ENCODE measurements at regions not wholly inside any gene's neighbourhood (a gene's known extent, or its start where the extent isn't known, plus 50 kb on each side); places are given as distances from the start of the nearest gene placed in this dataset.

DNA sequence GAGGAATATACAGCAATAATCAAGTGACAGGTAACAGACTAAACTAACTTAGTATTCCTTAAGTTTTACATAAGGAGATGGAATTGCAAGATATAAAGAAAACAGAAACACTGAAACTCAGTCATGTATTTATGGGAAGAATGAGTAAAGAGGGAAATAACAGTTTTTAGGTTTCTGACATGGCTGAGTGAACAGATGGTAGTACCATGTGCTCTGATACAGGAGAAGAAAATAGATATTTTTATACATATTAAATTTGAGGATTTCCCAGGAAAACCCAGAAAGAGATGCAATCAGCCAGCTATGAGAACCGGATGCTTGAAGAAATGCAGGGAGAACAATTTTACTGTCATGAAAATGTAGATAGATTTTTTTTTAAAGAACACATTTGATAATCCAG, 669.5 kb upstream of the GRM3 start (continued):
- TF ChIP-seq, protein P1, sequence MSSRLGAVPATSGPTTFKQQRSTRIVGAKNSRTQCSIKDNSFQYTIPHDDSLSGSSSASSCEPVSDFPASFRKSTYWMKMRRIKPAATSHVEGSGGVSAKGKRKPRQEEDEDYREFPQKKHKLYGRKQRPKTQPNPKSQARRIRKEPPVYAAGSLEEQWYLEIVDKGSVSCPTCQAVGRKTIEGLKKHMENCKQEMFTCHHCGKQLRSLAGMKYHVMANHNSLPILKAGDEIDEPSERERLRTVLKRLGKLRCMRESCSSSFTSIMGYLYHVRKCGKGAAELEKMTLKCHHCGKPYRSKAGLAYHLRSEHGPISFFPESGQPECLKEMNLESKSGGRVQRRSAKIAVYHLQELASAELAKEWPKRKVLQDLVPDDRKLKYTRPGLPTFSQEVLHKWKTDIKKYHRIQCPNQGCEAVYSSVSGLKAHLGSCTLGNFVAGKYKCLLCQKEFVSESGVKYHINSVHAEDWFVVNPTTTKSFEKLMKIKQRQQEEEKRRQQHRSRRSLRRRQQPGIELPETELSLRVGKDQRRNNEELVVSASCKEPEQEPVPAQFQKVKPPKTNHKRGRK (tag; IDR thresholded peaks at IDR 0.05), result no peak
- TF ChIP-seq PHF20 (IDR thresholded peaks at IDR 0.05; ENCODE audit: partially characterized antibody) (no peak), EHMT2 (IDR thresholded peaks at IDR 0.05) (no peak), SMAD1 (IDR thresholded peaks at IDR 0.05; ENCODE audit: low read depth, low read length, partially characterized antibody) (no peak), ZNF778 (CRISPR knock-in tag; IDR thresholded peaks at IDR 0.05) (no peak), PPARD (CRISPR knock-in tag; IDR thresholded peaks at IDR 0.05) (no peak)
- TF ChIP-seq, protein P2, sequence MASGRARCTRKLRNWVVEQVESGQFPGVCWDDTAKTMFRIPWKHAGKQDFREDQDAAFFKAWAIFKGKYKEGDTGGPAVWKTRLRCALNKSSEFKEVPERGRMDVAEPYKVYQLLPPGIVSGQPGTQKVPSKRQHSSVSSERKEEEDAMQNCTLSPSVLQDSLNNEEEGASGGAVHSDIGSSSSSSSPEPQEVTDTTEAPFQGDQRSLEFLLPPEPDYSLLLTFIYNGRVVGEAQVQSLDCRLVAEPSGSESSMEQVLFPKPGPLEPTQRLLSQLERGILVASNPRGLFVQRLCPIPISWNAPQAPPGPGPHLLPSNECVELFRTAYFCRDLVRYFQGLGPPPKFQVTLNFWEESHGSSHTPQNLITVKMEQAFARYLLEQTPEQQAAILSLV (tag; IDR thresholded peaks at IDR 0.05), result no peak

DNA sequence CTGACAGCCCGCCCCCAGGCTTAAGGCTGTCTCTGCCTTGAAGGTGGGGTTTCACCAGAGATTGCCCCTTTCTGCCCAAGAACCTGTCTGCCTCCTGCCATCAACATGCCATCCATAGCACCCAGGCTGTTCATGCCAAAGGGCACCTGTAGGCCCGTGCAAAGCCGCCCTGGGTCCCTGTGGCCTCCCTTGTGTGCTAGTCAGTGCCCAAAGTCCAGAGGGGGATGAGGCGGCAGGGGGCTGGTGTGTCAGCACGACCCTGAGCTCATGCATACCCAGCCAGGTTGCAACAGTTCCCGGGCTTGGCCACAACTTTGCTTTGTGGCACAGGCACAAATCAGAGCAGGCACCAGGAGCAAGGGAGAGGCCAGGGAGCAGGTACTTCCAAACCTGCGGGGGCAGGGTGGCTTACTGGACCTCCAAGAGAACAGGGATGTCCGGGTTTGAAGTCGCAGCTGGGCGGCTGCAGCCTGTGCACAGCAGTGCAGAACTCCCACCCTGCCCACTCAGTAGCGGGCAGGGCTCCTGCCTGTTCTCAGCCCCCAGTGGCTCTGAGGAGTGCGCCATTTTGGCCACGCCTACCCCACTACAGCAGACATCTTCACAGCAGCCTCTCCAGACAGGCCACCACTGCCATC, 671.1 kb upstream of the GRM3 start:
- DNase-seq (ENCODE audit: extremely low read depth in 1 of 4, low spot score in 3 of 4) (no peak), ATAC-seq (no peak), FAIRE-seq (no peak)
- WGBS (ENCODE audit: insufficient coverage, low coverage, missing lambda C conversion rate), result 2% methylated on average over 13 of the region's 13 CpGs
- intact Hi-C loops (cut with micrococcal nuclease) (no loop called here), in situ Hi-C loops (cut with MboI) (no loop called here)
- Histone ChIP-seq H3K4me3 (no peak overlapping the region), H3K9me3 (replicated peaks; ENCODE audit: control insufficient read depth, insufficient read depth, low read depth, low read length) (no peaks in the 10 kb centered on the region), H3K27me3 (ENCODE audit: control insufficient read depth in 2 of 2, insufficient read depth in 2 of 2, low read length in 2 of 2) (no peaks in the 10 kb centered on the region), H3K4me2 (ENCODE audit: insufficient read depth, low read length) (no peak overlapping the region), H3K9ac (ENCODE audit: insufficient read depth in 1 of 2, low read depth in 2 of 2, low read length in 2 of 2) (no peak overlapping the region), H2AFZ (ENCODE audit: low read depth, low read length) (no peak overlapping the region), H3K27ac (ENCODE audit: extremely low read depth, low read depth, low read length) (no peak overlapping the region), H3K79me2 (ENCODE audit: control insufficient read depth, insufficient read depth, low read length) (no peaks in the 10 kb centered on the region), H3K4me1 (replicated peaks in 1 of 2; ENCODE audit: control insufficient read depth in 2 of 2, insufficient read depth in 2 of 2, low read length in 2 of 2) (no peaks in the 10 kb centered on the region), H3K9me1 (ENCODE audit: control insufficient read depth, insufficient read depth, low read length) (no peaks in the 10 kb centered on the region), H3K36me3 (ENCODE audit: control insufficient read depth, insufficient read depth, low read length) (no peaks in the 10 kb centered on the region), H4K20me1 (replicated peaks; ENCODE audit: control insufficient read depth, insufficient read depth, low read length) (no peaks in the 10 kb centered on the region)
- POLR2A ChIA-PET, result no interaction called here
- no TSS peak for BruUV-seq (replicated peaks)
- CTCF ChIA-PET (ENCODE audit: low intra/inter-chr PET ratio), result no interaction called here
- no peak for TF ChIP-seq MECOM (CRISPR knock-in tag; IDR thresholded peaks at IDR 0.05)
- TF ChIP-seq, protein P3, sequence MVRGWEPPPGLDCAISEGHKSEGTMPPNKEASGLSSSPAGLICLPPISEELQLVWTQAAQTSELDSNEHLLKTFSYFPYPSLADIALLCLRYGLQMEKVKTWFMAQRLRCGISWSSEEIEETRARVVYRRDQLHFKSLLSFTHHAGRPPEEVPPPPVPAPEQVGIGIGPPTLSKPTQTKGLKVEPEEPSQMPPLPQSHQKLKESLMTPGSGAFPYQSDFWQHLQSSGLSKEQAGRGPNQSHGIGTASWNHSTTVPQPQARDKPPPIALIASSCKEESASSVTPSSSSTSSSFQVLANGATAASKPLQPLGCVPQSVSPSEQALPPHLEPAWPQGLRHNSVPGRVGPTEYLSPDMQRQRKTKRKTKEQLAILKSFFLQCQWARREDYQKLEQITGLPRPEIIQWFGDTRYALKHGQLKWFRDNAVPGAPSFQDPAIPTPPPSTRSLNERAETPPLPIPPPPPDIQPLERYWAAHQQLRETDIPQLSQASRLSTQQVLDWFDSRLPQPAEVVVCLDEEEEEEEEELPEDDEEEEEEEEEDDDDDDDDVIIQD (CRISPR knock-in tag; IDR thresholded peaks at IDR 0.05), result no peak
- TF ChIP-seq NR2C2 (CRISPR knock-in tag; IDR thresholded peaks at IDR 0.05), result no peak
- TF ChIP-seq NR2C2 (tag; IDR thresholded peaks at IDR 0.05), result no peak
- TF ChIP-seq CEBPB (tag; IDR thresholded peaks at IDR 0.05), result no peak
- no peak for TF ChIP-seq RBM25 (IDR thresholded peaks at IDR 0.05; ENCODE audit: low read depth, low read length, severe bottlenecking)
- TF ChIP-seq, protein P2 (tag; IDR thresholded peaks at IDR 0.05), result no peak
- TF ChIP-seq, protein P4, sequence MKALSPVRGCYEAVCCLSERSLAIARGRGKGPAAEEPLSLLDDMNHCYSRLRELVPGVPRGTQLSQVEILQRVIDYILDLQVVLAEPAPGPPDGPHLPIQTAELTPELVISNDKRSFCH (CRISPR knock-in tag; IDR thresholded peaks at IDR 0.05), result no peak
- TF ChIP-seq, protein P4 (tag; IDR thresholded peaks at IDR 0.05), result no peak
- no peak for TF ChIP-seq FOSL1 (tag; conservative IDR thresholded peaks at IDR 0.05)
- TF ChIP-seq MEF2D (tag; conservative IDR thresholded peaks at IDR 0.05; ENCODE audit: low read depth), result no peak

All from K562 (cell line).